ENCODE measurements at regions not wholly inside any gene's neighbourhood (a gene's known extent, or its start where the extent isn't known, plus 50 kb on each side); places are given as distances from the start of the nearest gene placed in this dataset.

DNA sequence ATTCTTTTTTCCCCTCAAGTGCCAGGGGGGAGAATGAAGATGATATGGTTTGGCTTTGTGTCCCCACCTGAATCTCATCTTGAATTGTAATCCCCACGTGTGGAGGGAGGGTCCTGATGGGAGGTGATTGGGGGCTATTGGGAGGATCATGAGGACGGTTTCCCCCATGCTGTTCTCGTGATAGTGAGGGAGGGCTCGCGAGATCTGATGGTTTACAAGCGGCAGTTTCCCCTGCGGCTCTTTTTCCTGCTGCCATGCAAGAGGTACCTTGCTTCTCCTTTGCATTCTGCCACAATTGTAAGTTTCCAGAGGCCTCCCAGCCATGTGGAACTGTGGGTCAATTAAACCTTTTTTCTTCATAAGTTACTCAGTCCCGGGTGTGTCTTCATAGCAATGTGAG lies 173.7 kb downstream of the CAND1 start:
- Histone ChIP-seq H3K27me3 (no peaks in the 10 kb centered on the region), H3K36me3 (no peaks in the 10 kb centered on the region), H3K4me3 (no peak overlapping the region), H3K9me3 (no peaks in the 10 kb centered on the region)
- DNase-seq = no peak

DNA sequence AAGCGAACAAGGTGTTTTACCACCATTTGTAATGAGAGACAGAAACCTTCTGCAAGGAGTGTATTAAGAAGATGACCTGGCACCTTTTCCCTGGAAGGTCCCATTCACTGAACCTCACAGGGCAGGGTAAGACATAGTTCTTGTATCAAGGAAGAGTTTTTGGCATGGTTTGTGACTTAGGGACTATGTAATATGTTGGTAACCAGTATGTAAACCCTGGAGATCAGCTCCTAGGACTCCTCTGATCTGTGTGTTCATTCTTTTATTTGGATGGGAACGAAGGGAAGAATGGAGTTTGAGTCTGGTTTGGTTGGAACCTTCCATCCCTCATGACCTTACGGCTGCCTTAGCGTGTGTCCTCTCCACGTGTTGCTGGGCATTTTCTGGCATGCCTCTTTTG lies 175.4 kb downstream of the CAND1 start:
- Histone ChIP-seq H3K9me3 (no peaks in the 10 kb centered on the region), H3K4me3 (no peak overlapping the region), H3K36me3 (no peaks in the 10 kb centered on the region), H3K27me3 (no peaks in the 10 kb centered on the region)
- DNase-seq = no peak

DNA sequence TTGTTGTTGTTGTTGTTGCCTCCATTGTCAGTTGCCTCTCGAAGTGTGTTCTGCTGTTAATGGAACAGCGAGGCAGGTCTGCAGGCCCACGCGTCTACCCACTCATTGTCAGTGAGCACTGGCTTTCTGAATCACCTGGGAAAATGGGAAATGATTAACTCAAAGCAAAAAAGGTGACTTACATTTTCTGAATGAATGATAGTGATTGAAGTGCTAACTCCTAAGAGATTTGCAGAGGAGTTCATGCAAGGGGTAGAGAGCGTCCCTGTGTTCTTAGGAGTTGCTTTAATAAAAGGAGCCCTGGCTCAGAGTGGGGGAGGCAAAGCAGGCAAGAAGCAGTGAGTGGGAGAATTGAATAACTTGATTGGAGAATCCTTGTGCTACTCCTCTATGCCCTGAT lies 177.6 kb downstream of the CAND1 start:
- Histone ChIP-seq H3K27me3 (no peaks in the 10 kb centered on the region), H3K9me3 (no peaks in the 10 kb centered on the region), H3K4me3 (no peak overlapping the region), H3K36me3 (no peaks in the 10 kb centered on the region)
- no peak for DNase-seq

- no peaks in the 10 kb centered on the region for H3K36me3 ChIP-seq
- no peaks in the 10 kb centered on the region for H3K9me3 ChIP-seq
- no peak for DNase-seq
- no peak overlapping the region for H3K4me3 ChIP-seq
- no peaks in the 10 kb centered on the region for H3K27me3 ChIP-seq
Observed at GRCh38 chr12:67447180-67447579, 178.0 kb downstream of the CAND1 start.

DNA sequence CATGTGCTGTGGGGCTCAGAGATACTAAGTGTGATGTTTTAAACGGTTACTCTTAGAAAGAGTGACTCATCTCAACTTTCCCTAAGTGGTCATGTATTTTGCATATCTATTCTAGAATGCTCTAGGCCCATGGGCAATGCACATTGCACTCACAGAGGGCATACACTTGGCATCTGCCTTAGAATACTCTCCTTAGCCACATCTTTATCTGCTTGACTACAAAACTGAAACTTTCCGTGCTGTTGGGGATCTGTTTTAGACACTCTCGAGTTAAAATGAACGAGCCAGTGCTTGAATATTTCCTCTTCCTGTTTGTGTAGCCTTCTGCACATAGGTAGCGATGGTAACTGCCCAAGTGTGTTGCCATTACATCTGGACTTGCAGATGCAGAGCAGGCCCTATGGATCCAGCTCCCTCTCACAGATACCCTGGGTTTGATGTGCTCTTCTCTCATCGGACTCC lies 180.5 kb downstream of the CAND1 start:
- no peak for DNase-seq

GRCh38 chr12:67450441-67450840 lies 181.3 kb downstream of the CAND1 start:
- Histone ChIP-seq H3K36me3 (no peaks in the 10 kb centered on the region), H3K4me3 (no peak overlapping the region), H3K27me3 (no peaks in the 10 kb centered on the region), H3K9me3 (no peaks in the 10 kb centered on the region)
- no peak for DNase-seq

More for the DNA sequence above, 180.5 kb downstream of the CAND1 start:
- H3K4me3 ChIP-seq = no peak overlapping the region
- H3K9me3 ChIP-seq = no peaks in the 10 kb centered on the region
- no peaks in the 10 kb centered on the region for H3K27me3 ChIP-seq
- H3K36me3 ChIP-seq = no peaks in the 10 kb centered on the region

DNA sequence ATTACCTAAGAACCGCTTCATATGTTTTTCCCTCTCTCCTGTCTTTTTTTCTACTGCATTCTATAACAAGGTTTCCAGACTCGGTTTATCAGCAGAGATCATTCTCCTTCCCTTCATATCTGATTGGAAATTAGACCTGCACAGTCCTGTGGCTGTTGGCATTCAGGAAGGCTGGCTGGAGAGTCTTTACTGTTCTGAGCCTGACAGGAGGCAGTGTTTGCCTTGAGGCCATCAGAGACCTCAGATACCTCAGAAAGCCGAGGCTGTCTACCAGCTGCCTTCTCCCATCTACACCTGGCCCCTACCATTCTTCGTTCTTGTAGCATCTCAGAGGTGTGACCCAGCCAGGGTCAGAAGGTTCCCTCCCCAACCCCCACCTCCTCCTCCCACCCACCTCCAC lies 182.0 kb downstream of the CAND1 start:
- H3K4me3 ChIP-seq = no peak overlapping the region
- H3K9me3 ChIP-seq = no peaks in the 10 kb centered on the region
- no peaks in the 10 kb centered on the region for H3K27me3 ChIP-seq
- no peaks in the 10 kb centered on the region for H3K36me3 ChIP-seq
- no peak for DNase-seq

- H3K36me3 ChIP-seq = no peaks in the 10 kb centered on the region
- no peak for DNase-seq
- H3K4me3 ChIP-seq = no peak overlapping the region
- no peaks in the 10 kb centered on the region for H3K27me3 ChIP-seq
- H3K9me3 ChIP-seq = no peaks in the 10 kb centered on the region
Observed at GRCh38 chr12:67452119-67452805, 183.1 kb downstream of the CAND1 start.

DNA sequence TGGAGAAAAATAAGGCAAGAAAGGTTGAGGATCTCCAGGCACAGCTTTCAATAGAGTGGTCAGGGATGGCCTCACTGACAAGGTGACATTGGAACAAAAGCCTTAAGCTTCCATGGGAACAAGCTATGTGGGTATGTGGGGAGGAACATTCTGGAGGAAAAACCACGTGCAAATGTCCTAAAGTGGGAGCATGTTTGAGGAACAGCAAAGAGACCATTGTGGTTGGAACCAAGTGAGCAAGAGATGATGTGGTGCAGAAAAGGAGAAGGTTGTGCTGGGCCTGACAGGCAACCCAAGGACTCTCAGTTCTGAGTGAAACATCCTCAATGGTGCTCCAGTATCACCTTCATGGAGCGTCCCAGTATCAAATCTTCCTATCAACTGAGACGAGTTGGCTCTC lies 184.0 kb downstream of the CAND1 start:
- DNase-seq = no peak
- Histone ChIP-seq H3K27me3 (no peaks in the 10 kb centered on the region), H3K36me3 (no peaks in the 10 kb centered on the region), H3K4me3 (no peak overlapping the region), H3K9me3 (no peaks in the 10 kb centered on the region)

GRCh38 chr12:67455236-67455635 lies 186.1 kb downstream of the CAND1 start:
- no peaks in the 10 kb centered on the region for H3K27me3 ChIP-seq
- DNase-seq = no peak

DNA sequence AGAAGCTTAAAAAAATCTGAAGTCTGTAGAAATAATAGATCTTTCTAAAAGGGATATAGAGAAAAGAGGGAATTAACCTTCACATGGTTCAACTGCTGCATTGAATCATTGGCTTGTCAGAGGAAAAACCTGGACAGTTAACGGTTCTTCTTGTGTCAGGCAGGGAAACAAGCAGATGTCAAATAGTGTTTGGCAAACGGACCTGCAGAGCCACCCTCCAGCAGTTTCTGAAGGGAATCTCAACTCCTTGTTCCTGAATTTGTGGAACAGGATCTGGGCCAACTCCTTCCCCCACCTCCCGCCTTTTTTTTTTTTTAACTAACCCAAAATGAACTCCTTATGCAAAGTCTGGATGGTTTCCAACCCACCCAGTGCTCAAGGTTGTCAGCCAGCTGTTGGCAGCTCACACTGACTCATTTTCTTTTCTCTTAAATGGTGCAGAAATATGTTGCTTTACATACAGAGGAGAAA lies 187.3 kb downstream of the CAND1 start:
- peak; percentile 74 for DNase-seq
- Histone ChIP-seq H3K36me3 (no peaks in the 10 kb centered on the region), H3K4me3 (no peak overlapping the region)

More at GRCh38 chr12:67455236-67455635, 186.1 kb downstream of the CAND1 start:
- Histone ChIP-seq H3K9me3 (no peaks in the 10 kb centered on the region), H3K36me3 (no peaks in the 10 kb centered on the region), H3K4me3 (no peak overlapping the region)

DNA sequence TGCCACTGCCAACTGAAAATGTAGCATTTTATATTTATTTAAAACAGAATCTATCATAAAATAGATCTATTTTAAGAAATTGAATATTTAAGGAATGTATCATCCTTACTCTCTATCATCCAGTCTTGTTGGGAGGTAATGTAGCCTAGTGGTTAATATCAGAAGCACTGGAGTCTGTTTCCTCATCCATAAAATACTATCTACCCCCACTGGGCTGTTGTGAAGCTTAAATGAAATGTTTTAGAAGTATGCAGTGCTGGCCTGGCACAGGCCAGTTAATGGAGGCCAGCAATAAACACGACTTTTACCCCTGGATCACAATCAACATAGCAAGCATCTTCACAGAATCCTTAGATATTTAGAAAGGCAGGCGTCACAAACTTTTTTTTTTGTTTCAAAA lies 188.0 kb downstream of the CAND1 start:
- H3K9me3 ChIP-seq = no peaks in the 10 kb centered on the region
- no peak for DNase-seq

More for the DNA sequence above, 187.3 kb downstream of the CAND1 start:
- H3K27me3 ChIP-seq = no peaks in the 10 kb centered on the region
- H3K9me3 ChIP-seq = no peaks in the 10 kb centered on the region

GRCh38 chr12:67457778-67458665 lies 188.9 kb downstream of the CAND1 start:
- Histone ChIP-seq H3K4me3 (no peak overlapping the region), H3K36me3 (no peaks in the 10 kb centered on the region), H3K27me3 (no peaks in the 10 kb centered on the region), H3K9me3 (no peaks in the 10 kb centered on the region)
- DNase-seq = peak; percentile 8

More for the DNA sequence above, 188.0 kb downstream of the CAND1 start:
- Histone ChIP-seq H3K4me3 (no peak overlapping the region), H3K36me3 (no peaks in the 10 kb centered on the region), H3K27me3 (no peaks in the 10 kb centered on the region)

DNA sequence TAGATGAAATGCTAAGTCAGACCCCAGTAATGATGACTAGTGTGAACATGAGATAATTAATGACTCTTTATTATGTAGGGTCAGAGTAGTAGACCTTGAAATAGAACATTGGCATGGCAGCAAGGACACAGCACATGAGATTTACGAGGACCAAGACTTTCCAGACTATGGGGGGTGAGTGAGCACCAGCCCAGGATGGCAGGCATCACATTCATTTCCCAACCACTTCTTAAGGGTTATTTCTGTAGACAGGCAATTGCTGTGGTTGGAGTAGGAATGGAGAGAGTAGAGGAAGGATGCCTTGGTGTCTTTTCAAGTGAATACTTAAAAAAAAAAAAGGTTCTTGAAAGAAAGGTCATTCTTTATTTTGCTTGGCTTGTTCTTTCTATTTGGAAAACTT lies 189.4 kb upstream of the DYRK2 start:
- no peaks in the 10 kb centered on the region for H3K36me3 ChIP-seq
- H3K9me3 ChIP-seq = no peaks in the 10 kb centered on the region
- no peak for DNase-seq
- H3K27me3 ChIP-seq = no peaks in the 10 kb centered on the region
- no peak overlapping the region for H3K4me3 ChIP-seq

GRCh38 chr12:67459578-67459977 lies 189.0 kb upstream of the DYRK2 start:
- Histone ChIP-seq H3K27me3 (no peaks in the 10 kb centered on the region), H3K4me3 (no peak overlapping the region), H3K36me3 (no peaks in the 10 kb centered on the region), H3K9me3 (no peaks in the 10 kb centered on the region)
- DNase-seq = no peak

DNA sequence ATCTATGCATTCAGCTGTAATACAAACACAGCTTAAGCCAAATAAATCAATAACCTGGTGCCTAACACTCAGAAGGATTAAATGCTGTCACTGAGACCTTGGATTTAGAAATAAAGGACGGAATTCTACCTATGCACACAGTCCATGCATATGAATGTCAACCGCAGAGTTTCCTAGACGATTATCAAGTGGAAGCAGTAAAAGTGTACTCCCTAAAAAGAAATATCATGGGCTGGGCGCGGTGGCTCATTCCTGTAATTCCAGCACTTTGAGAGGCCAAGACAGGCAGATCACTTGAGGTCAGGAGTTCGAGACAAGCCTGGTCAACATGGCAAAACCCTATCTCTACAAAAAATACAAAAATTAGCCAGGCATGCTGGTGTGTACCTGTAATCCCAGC lies 188.2 kb upstream of the DYRK2 start:
- H3K27me3 ChIP-seq = no peaks in the 10 kb centered on the region
- DNase-seq = no peak
- H3K9me3 ChIP-seq = no peaks in the 10 kb centered on the region
- no peaks in the 10 kb centered on the region for H3K36me3 ChIP-seq
- H3K4me3 ChIP-seq = no peak overlapping the region

DNA sequence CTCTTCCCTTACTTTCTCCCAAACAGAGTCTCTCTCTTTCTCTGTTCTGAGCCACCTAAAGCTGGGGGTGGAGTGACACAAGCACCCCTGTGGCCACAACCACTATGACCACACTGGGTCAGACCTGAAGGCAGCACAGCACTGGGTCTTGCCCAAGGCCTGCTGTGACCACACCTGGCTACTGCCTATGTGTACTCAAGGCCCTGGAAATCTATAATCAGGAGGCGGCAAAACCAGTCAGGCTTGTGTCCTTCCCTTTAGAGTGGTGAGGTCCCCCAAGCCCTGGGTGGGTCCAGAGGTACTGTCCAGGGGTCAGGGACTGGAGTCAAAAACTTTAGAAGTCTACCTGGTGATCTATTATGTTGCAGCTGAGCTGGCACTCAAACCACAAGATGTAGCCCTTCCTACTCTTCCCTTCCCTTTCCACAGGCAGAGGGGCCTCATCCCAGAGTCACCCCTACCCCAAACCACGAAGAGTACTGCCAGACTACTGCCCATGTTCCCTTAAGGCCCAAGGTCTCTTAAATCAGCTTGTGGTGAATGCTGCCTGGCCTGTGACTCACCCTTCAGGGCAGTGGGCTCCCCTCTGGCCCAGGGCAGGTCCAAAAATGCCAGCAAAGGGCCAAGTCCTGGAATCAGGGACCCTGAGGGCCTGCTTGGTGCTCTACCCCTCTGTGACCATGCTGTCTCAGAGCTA lies 179.8 kb upstream of the DYRK2 start:
- H3K9me3 ChIP-seq = peaks cover 14% of the 10 kb centered on the region
- H3K36me3 ChIP-seq = no peaks in the 10 kb centered on the region
- H3K27me3 ChIP-seq = no peaks in the 10 kb centered on the region
- no peak overlapping the region for H3K4me3 ChIP-seq
- no peak for DNase-seq
